ENCODE measurements at regions not wholly inside any gene's neighbourhood (a gene's known extent, or its start where the extent isn't known, plus 50 kb on each side); places are given as distances from the start of the nearest gene placed in this dataset.

- H3K4me3 ChIP-seq (ENCODE audit: control insufficient read depth, low read depth, low read length) = no peak overlapping the region
- no peak for TF ChIP-seq CTCF (conservative IDR thresholded peaks at IDR 0.05; ENCODE audit: control insufficient read depth, insufficient read depth, low read depth, low read length)
- DNase-seq (ENCODE audit: low read depth) = no peak
Measured at GRCh38 chr10:63753808-63754207, 232.6 kb downstream of the REEP3 start.

GRCh38 chr10:63755441-63755840 lies 234.2 kb downstream of the REEP3 start:
- no peak for DNase-seq (ENCODE audit: low read depth)
- TF ChIP-seq CTCF (conservative IDR thresholded peaks at IDR 0.05; ENCODE audit: control insufficient read depth, insufficient read depth, low read depth, low read length) = no peak
- no peak overlapping the region for H3K4me3 ChIP-seq (ENCODE audit: control insufficient read depth, low read depth, low read length)

- no peak for DNase-seq (ENCODE audit: low read depth)
- no peak overlapping the region for H3K4me3 ChIP-seq (ENCODE audit: control insufficient read depth, low read depth, low read length)
- no peak for TF ChIP-seq CTCF (conservative IDR thresholded peaks at IDR 0.05; ENCODE audit: control insufficient read depth, insufficient read depth, low read depth, low read length)
Measured at GRCh38 chr10:63757067-63757466, 235.9 kb downstream of the REEP3 start.

GRCh38 chr10:63758080-63758479 lies 236.9 kb downstream of the REEP3 start:
- peak; percentile 32 for DNase-seq (ENCODE audit: low read depth)
- H3K4me3 ChIP-seq (ENCODE audit: control insufficient read depth, low read depth, low read length) = no peak overlapping the region
- TF ChIP-seq CTCF (conservative IDR thresholded peaks at IDR 0.05; ENCODE audit: control insufficient read depth, insufficient read depth, low read depth, low read length) = no peak

GRCh38 chr10:63759335-63759734 lies 238.1 kb downstream of the REEP3 start:
- H3K4me3 ChIP-seq (ENCODE audit: control insufficient read depth, low read depth, low read length) = no peak overlapping the region
- no peak for DNase-seq (ENCODE audit: low read depth)
- TF ChIP-seq CTCF (conservative IDR thresholded peaks at IDR 0.05; ENCODE audit: control insufficient read depth, insufficient read depth, low read depth, low read length) = no peak

GRCh38 chr10:63760034-63760707 lies 239.0 kb downstream of the REEP3 start:
- TF ChIP-seq CTCF (conservative IDR thresholded peaks at IDR 0.05; ENCODE audit: control insufficient read depth, insufficient read depth, low read depth, low read length) = no peak
- H3K4me3 ChIP-seq (ENCODE audit: control insufficient read depth, low read depth, low read length) = no peak overlapping the region
- DNase-seq (ENCODE audit: low read depth) = peak; percentile 22

GRCh38 chr10:63760708-63761047 lies 239.5 kb downstream of the REEP3 start:
- TF ChIP-seq CTCF (conservative IDR thresholded peaks at IDR 0.05; ENCODE audit: control insufficient read depth, insufficient read depth, low read depth, low read length) = no peak
- H3K4me3 ChIP-seq (ENCODE audit: control insufficient read depth, low read depth, low read length) = no peak overlapping the region
- DNase-seq (ENCODE audit: low read depth) = no peak

Measured in fibroblast of mammary gland (primary cell).